ENCODE measurements at regions not wholly inside any gene's neighbourhood (a gene's known extent, or its start where the extent isn't known, plus 50 kb on each side); places are given as distances from the start of the nearest gene placed in this dataset.

DNA sequence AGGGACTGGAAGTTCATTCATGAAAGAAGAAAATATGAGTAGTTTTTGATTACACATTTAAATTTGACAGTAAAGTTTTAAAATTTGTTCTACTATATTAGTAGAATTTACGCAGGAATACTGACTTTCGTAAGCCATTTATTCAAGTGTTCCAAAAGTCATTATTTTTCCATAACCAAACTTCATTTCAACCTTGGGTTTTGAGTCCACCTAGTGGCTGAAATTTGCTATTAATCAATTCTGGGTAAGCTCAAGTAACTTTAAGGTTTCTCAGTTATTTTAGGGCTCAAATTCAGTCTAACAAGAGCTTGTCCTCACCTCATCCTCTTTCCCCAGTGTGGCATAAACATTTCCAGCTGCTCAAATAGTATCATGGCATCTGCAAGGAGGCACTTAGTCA, 175.4 kb downstream of the SH3BGRL start:
- TF ChIP-seq, protein P1, sequence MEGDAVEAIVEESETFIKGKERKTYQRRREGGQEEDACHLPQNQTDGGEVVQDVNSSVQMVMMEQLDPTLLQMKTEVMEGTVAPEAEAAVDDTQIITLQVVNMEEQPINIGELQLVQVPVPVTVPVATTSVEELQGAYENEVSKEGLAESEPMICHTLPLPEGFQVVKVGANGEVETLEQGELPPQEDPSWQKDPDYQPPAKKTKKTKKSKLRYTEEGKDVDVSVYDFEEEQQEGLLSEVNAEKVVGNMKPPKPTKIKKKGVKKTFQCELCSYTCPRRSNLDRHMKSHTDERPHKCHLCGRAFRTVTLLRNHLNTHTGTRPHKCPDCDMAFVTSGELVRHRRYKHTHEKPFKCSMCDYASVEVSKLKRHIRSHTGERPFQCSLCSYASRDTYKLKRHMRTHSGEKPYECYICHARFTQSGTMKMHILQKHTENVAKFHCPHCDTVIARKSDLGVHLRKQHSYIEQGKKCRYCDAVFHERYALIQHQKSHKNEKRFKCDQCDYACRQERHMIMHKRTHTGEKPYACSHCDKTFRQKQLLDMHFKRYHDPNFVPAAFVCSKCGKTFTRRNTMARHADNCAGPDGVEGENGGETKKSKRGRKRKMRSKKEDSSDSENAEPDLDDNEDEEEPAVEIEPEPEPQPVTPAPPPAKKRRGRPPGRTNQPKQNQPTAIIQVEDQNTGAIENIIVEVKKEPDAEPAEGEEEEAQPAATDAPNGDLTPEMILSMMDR (IDR thresholded peaks at IDR 0.05), result peak; percentile 37 to 66 (median 44)
- TF ChIP-seq POLR2A (IDR thresholded peaks at IDR 0.05), result no peak
- Histone ChIP-seq H3K9me3 (replicated peaks in 1 of 3) (no peaks in the 10 kb centered on the region), H3K36me3 (replicated peaks in 1 of 2) (no peaks in the 10 kb centered on the region), H3K4me3 (no peak overlapping the region), H3K4me1 (replicated peaks in 1 of 2) (no peaks in the 10 kb centered on the region), H3K27ac (no peak overlapping the region), H3K27me3 (peaks cover 9% of the 10 kb centered on the region)
- no peak for DNase-seq
- WGBS, 4 donors, result 5 to 29% (median 11%) methylated on average over 2 of the region's 2 CpGs
- intact Hi-C loops (cut with DNase I), result loop anchor here in 1 of 2 donors (10.0 kb wide), 1 partner anchor 203 kb away; no protein-coding TSS in a partner anchor

DNA sequence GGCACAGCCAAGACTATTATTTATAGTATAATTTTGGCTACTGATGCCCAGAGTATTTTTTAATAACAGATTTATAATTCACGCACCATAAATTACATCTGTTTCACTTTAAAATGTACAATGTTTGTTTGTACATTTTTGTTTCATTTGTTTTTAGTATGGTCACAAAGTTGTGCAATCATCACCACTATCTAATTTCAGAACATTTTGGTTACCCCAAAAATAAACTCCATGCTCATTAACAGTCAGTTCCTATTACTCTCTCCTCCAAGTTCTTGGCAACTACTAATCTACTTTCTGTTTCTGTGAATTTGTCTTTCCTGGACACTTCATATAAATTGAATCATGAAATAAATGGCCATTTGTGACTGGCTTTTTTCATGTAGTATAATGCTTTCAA, 176.7 kb downstream of the SH3BGRL start:
- H3K27ac ChIP-seq, result no peak overlapping the region
- H3K4me1 ChIP-seq (replicated peaks in 1 of 2), result no peaks in the 10 kb centered on the region
- intact Hi-C loops (cut with DNase I), result loop anchor here in 1 of 2 donors (10.0 kb wide), 1 partner anchor 204 kb away; no protein-coding TSS in a partner anchor
- 61 to 76% (median 69%) methylated on average over 1 of the region's 1 CpG for WGBS, 4 donors
- no peak for TF ChIP-seq POLR2A (IDR thresholded peaks at IDR 0.05)
- TF ChIP-seq, protein P1 (IDR thresholded peaks at IDR 0.05), result no peak
- H3K27me3 ChIP-seq, result peaks cover 14% of the 10 kb centered on the region
- no peaks in the 10 kb centered on the region for H3K36me3 ChIP-seq (replicated peaks in 1 of 2)
- H3K4me3 ChIP-seq, result no peak overlapping the region
- no peaks in the 10 kb centered on the region for H3K9me3 ChIP-seq (replicated peaks in 1 of 3)
- no peak for DNase-seq

DNA sequence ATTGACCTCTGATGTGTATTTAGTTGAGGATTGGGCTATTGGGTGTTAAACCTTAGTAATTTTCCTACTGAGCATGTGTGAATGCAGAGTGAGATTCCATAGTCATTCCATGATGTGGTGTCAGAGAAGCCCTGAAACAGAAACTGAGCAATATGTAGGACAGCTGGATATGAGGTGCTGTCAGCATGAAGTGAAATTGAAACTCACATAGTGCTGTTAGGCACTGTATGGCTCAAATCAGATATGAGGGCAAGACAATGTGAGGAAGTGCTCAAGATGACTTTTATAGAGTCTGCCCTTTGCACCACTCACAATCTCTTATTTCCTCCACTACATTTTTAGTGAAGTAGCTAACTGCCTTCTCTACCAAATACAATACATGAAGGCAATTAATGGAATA, 188.3 kb downstream of the SH3BGRL start:
- intact Hi-C loops (cut with DNase I), result no loop called here
- no peak for DNase-seq
- peaks cover 3% of the 10 kb centered on the region for H3K27me3 ChIP-seq
- H3K4me3 ChIP-seq, result no peak overlapping the region
- H3K27ac ChIP-seq, result no peak overlapping the region
- TF ChIP-seq, protein P1 (IDR thresholded peaks at IDR 0.05), result no peak
- TF ChIP-seq POLR2A (IDR thresholded peaks at IDR 0.05), result no peak
- no peaks in the 10 kb centered on the region for H3K4me1 ChIP-seq (replicated peaks in 1 of 2)
- H3K36me3 ChIP-seq (replicated peaks in 1 of 2), result no peaks in the 10 kb centered on the region
- H3K9me3 ChIP-seq (replicated peaks in 1 of 3), result no peaks in the 10 kb centered on the region

DNA sequence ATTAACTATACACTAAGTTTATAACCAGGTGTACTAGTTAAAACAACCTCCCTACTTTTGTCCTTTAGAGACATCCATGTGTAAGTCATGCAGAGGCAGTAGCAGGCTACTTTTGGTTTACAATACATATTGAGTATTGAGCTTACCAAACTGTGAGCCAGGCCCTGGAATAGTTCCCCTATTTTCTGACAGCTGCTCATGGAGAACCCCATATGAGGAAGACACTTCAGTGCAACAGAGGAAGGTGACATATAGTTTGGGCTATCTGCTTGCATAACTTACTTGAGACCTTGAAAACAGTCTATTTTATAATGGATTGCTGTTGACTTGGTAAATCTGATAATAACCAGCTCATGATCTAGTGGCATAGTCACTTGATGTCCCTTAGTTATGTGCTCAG, 190.5 kb downstream of the SH3BGRL start:
- intact Hi-C loops (cut with DNase I), result no loop called here
- Histone ChIP-seq H3K27me3 (peaks cover under 1% of the 10 kb centered on the region), H3K4me1 (replicated peaks in 1 of 2) (no peaks in the 10 kb centered on the region), H3K4me3 (no peak overlapping the region), H3K27ac (no peak overlapping the region), H3K9me3 (replicated peaks in 1 of 3) (no peaks in the 10 kb centered on the region), H3K36me3 (replicated peaks in 1 of 2) (no peaks in the 10 kb centered on the region)
- DNase-seq, result no peak
- no peak for TF ChIP-seq POLR2A (IDR thresholded peaks at IDR 0.05)
- TF ChIP-seq, protein P1 (IDR thresholded peaks at IDR 0.05), result no peak
